Ascending aorta (tissue), 2 donors: ENCODE measurements at regions not wholly inside any gene's neighbourhood (a gene's known extent, or its start where the extent isn't known, plus 50 kb on each side); places are given as distances from the start of the nearest gene placed in this dataset.
"Not testable (repeated sequence)": the region's sequence is repeated elsewhere in the genome, so short reads cannot be mapped to it uniquely, and the experiment has no call there.

Source experiments
- DNase-seq, 2 donors: peaks; one replicate each; pipeline ENCODE4 v3.0.0-alpha.2; 2019; ENCODE audit warnings: low spot score in 2 of 2
- H3K27ac ChIP-seq, 2 donors: fragments of 200-600 bp; sonication (generic); one replicate each; pipeline ENCODE4 v1.5.1; 2016 to 2017; ENCODE audit warnings: mild to moderate bottlenecking in 1 of 2
- H3K27me3 ChIP-seq: fragments of 200-600 bp; sonication (generic); one replicate; pipeline ENCODE4 v1.5.1; 2017
- H3K36me3 ChIP-seq, 2 donors: fragments of 200-600 bp; sonication (generic); one replicate each; pipeline ENCODE4 v1.5.1; 2016
- H3K4me1 ChIP-seq, 2 donors: fragments of 200-600 bp; sonication (generic); one replicate each; pipeline ENCODE4 v1.5.1; 2016 to 2017; ENCODE audit warnings: mild to moderate bottlenecking in 1 of 2
- H3K4me3 ChIP-seq, 2 donors: fragments of 200-600 bp; sonication (generic); one replicate each; pipeline ENCODE4 v1.5.1; 2016 to 2017; ENCODE audit warnings: mild to moderate bottlenecking in 1 of 2
- H3K9me3 ChIP-seq, 2 donors: fragments of 200-600 bp; sonication (generic); one replicate each; pipeline ENCODE4 v1.5.1; 2016
- CTCF ChIP-seq, 3 experiments: fragments of 200-600 bp in 2 of 3; fragments of 450-650 bp in 1 of 3; sonication (generic) in 2 of 3; IDR thresholded peaks; one replicate each; pipeline ENCODE4 v1.5.1; 2016 to 2019; ENCODE audit warnings: antibody characterized with exemption in 3 of 3, mild to moderate bottlenecking in 1 of 3, moderate library complexity in 1 of 3
- intact Hi-C: fragments of 100-400 bp; cut with DNase I; formaldehyde crosslinking; loops from one replicate; pipeline ENCODE4 v1.15.1; 2023

DNA sequence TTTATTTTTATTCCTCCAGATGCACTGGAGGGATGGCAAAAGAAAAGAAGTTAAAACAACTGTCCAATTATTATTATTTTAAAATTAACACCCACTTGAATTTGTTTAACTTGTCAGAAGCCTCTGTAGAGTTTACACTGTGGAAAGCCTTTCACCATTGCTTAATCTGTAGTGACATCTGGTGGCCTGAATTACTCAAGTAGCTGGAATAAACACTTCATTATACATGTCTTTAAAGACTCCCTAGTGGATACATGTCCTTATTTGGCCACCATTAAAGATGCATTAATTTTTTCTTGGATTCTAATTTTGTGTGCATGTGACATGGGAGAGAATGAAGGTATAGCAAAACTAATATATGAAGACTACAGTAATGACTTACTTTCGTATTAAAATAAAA, 1496.5 kb downstream of the FAM181B start:
- DNase-seq, result no peak
- Histone ChIP-seq H3K27me3 (no peaks in the 10 kb centered on the region), H3K27ac (no peak overlapping the region), H3K9me3 (no peaks in the 10 kb centered on the region), H3K4me3 (no peak overlapping the region), H3K4me1 (no peaks in the 10 kb centered on the region), H3K36me3 (no peaks in the 10 kb centered on the region)
- TF ChIP-seq CTCF (IDR thresholded peaks at IDR 0.05), result peak in 1 of 3 experiments; percentile 17
- intact Hi-C loops, result no loop called here

DNA sequence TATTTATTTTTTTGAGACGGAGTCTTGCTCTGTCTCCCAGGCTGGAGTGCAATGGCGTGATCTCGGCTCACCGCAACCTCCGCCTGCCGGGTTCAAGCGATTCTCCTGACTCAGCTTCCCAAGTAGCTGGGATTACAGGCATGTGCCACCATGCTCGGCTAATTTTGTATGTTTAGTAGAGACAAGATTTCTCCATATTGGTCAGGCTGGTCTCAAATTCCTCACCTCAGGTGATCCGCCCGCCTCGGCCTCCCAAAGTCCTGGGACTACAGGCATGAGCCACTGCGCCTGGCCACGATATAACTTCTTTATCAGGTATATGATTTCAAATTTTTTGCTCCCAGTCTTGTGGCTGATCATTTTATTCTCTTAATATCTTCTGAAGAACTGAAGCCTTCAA, 1506.3 kb downstream of the FAM181B start:
- H3K4me3 ChIP-seq, H3K4me1 ChIP-seq, H3K27ac ChIP-seq, intact Hi-C loops, DNase-seq, H3K27me3 ChIP-seq, H3K9me3 ChIP-seq, H3K36me3 ChIP-seq: not testable (repeated sequence)

DNA sequence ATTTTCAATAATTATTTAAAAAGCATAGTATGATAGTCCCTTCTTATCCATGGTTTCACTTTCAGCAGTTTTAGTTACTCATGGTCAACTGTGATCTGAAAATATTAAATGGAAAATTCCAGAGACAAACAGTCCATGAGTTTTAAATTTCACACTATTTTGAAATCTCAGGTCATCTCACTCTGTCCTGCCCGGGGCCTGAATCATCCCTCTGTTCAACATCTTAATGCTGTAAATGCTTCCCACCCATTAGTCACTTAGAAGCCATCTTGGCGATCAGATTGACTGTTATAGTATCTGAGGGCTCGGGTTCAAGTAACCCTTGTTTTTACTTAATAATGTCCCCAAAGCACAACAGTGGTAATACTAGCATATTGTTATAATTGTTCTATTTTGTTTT, 1509.3 kb downstream of the FAM181B start:
- Histone ChIP-seq H3K4me3 (no peak overlapping the region), H3K36me3 (no peaks in the 10 kb centered on the region), H3K27me3 (no peaks in the 10 kb centered on the region), H3K4me1 (no peaks in the 10 kb centered on the region), H3K9me3 (no peaks in the 10 kb centered on the region), H3K27ac (no peak overlapping the region)
- intact Hi-C loops, result no loop called here
- no peak for TF ChIP-seq CTCF (IDR thresholded peaks at IDR 0.05)
- no peak for DNase-seq

GRCh38 chr11:81222491-81222890, 1511.2 kb downstream of the FAM181B start:
- H3K4me3 ChIP-seq, result no peak overlapping the region
- DNase-seq, result no peak
- H3K27ac ChIP-seq, result no peak overlapping the region
- TF ChIP-seq CTCF (IDR thresholded peaks at IDR 0.05), result no peak
- no peaks in the 10 kb centered on the region for H3K36me3 ChIP-seq
- no peaks in the 10 kb centered on the region for H3K9me3 ChIP-seq
- intact Hi-C loops, result no loop called here
- no peaks in the 10 kb centered on the region for H3K4me1 ChIP-seq
- no peaks in the 10 kb centered on the region for H3K27me3 ChIP-seq

DNA sequence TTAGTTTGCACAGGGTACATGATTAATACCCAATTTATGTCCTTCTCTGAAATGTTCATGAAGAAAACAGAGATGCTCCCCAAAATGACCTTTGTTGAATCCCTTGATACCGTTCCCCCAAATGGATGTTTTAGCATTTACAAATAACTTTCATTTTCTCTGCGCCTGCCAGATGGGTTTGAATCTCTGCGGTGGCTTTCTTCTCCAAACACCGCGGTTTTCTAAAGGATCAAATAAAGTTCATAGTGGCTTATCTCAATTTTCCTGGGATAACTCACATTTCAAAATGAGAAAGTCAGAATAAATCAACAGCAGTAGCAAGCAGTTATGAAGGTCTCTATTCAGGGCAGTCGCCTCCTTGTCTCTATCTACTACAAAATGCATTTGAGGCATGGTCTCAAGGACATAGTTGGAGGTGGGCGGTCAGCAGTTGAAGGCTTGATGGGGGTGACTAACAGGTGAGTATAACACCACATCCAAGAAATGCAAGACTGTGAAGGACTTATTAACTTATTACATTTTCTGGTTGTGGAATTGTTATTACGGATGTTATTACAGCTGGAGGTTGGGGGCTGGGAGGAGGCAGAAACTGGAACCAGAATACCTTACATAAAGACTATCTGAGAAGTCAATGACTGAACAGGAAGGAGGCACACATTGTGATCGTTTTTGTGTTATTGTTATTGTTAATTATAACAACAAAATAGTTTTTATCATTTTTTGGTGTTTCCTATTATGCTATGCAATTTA, 1513.3 kb downstream of the FAM181B start:
- H3K9me3 ChIP-seq, result no peaks in the 10 kb centered on the region
- H3K4me3 ChIP-seq, result peak overlapping the region in 1 of 2 donors; percentile 26
- intact Hi-C loops, result no loop called here
- H3K36me3 ChIP-seq, result no peaks in the 10 kb centered on the region
- no peaks in the 10 kb centered on the region for H3K27me3 ChIP-seq
- DNase-seq, result no peak
- TF ChIP-seq CTCF (IDR thresholded peaks at IDR 0.05), result no peak
- H3K27ac ChIP-seq, result no peak overlapping the region
- no peaks in the 10 kb centered on the region for H3K4me1 ChIP-seq

DNA sequence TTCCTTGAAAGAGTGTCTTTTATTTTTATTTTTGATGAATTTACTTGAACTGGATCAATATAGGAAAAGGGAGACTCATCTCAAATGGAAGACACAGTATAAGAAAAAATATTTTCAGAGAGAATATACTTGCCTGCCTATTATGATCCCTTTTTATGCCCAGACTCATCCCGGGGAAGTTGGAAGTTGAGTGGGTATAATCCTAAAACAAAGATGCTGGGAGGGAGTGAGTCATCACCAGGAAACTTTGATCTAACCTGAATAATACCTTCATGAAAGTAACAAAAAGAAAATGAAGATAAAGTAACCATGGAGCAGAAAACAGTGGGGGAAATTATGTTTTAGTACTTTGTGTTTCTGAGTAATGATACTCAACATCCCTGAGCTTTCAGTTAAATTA, 1514.0 kb downstream of the FAM181B start:
- no peaks in the 10 kb centered on the region for H3K4me1 ChIP-seq
- DNase-seq, result no peak
- no peaks in the 10 kb centered on the region for H3K27me3 ChIP-seq
- no peak overlapping the region for H3K27ac ChIP-seq
- no peaks in the 10 kb centered on the region for H3K36me3 ChIP-seq
- no peak overlapping the region for H3K4me3 ChIP-seq
- intact Hi-C loops, result no loop called here
- no peaks in the 10 kb centered on the region for H3K9me3 ChIP-seq
- TF ChIP-seq CTCF (IDR thresholded peaks at IDR 0.05), result no peak
